ENCODE measurements at regions not wholly inside any gene's neighbourhood (a gene's known extent, or its start where the extent isn't known, plus 50 kb on each side); places are given as distances from the start of the nearest gene placed in this dataset.

- TF ChIP-seq, protein P1, sequence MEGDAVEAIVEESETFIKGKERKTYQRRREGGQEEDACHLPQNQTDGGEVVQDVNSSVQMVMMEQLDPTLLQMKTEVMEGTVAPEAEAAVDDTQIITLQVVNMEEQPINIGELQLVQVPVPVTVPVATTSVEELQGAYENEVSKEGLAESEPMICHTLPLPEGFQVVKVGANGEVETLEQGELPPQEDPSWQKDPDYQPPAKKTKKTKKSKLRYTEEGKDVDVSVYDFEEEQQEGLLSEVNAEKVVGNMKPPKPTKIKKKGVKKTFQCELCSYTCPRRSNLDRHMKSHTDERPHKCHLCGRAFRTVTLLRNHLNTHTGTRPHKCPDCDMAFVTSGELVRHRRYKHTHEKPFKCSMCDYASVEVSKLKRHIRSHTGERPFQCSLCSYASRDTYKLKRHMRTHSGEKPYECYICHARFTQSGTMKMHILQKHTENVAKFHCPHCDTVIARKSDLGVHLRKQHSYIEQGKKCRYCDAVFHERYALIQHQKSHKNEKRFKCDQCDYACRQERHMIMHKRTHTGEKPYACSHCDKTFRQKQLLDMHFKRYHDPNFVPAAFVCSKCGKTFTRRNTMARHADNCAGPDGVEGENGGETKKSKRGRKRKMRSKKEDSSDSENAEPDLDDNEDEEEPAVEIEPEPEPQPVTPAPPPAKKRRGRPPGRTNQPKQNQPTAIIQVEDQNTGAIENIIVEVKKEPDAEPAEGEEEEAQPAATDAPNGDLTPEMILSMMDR (IDR thresholded peaks at IDR 0.05), result no peak
- no peak for TF ChIP-seq POLR2A (IDR thresholded peaks at IDR 0.05)
Observed at GRCh38 chr2:49237867-49238603, 83.7 kb upstream of the FSHR start.

Measured in ovary (tissue), 3 donors.